Thyroid gland (tissue), 4 donors: ENCODE measurements at regions not wholly inside any gene's neighbourhood (a gene's known extent, or its start where the extent isn't known, plus 50 kb on each side); places are given as distances from the start of the nearest gene placed in this dataset.

Experiments
- POLR2A ChIP-seq, 2 donors: fragments of 450-650 bp; IDR thresholded peaks; one replicate each; pipeline ENCODE4 v1.6.1; 2017; ENCODE audit warnings: antibody characterized with exemption in 2 of 2, mild to moderate bottlenecking in 2 of 2, moderate library complexity in 1 of 2
- TF ChIP-seq, protein P1 (sequence below), 6 experiments: fragments of 200-600 bp in 3 of 6; fragments of 450-650 bp in 3 of 6; sonication (generic) in 3 of 6; IDR thresholded peaks; one replicate each; pipeline ENCODE4 v1.5.1; 2016 to 2019; ENCODE audit warnings: antibody characterized with exemption in 6 of 6, mild to moderate bottlenecking in 2 of 6, inconsistent platforms in 1 of 6, moderate library complexity in 1 of 6

- no peak for TF ChIP-seq POLR2A (IDR thresholded peaks at IDR 0.05)
- TF ChIP-seq, protein P1, sequence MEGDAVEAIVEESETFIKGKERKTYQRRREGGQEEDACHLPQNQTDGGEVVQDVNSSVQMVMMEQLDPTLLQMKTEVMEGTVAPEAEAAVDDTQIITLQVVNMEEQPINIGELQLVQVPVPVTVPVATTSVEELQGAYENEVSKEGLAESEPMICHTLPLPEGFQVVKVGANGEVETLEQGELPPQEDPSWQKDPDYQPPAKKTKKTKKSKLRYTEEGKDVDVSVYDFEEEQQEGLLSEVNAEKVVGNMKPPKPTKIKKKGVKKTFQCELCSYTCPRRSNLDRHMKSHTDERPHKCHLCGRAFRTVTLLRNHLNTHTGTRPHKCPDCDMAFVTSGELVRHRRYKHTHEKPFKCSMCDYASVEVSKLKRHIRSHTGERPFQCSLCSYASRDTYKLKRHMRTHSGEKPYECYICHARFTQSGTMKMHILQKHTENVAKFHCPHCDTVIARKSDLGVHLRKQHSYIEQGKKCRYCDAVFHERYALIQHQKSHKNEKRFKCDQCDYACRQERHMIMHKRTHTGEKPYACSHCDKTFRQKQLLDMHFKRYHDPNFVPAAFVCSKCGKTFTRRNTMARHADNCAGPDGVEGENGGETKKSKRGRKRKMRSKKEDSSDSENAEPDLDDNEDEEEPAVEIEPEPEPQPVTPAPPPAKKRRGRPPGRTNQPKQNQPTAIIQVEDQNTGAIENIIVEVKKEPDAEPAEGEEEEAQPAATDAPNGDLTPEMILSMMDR (IDR thresholded peaks at IDR 0.05) = no peak
These were observed 237.1 kb upstream of the CFAP20DC start for GRCh38 chr3:59286791-59287531.
